Tibial artery (tissue), 4 donors: ENCODE measurements at regions not wholly inside any gene's neighbourhood (a gene's known extent, or its start where the extent isn't known, plus 50 kb on each side); places are given as distances from the start of the nearest gene placed in this dataset.

Experiments used
- DNase-seq, 2 donors: peaks; one replicate each; pipeline ENCODE4 v3.0.0-alpha.2; 2019
- H3K27ac ChIP-seq, 2 donors: fragments of 200-600 bp; sonication (generic) in 1 of 2; 1 replicate in 1 of 2; 2 replicates in 1 of 2; pipeline ENCODE4 v1.5.1; 2018 to 2019; ENCODE audit warnings: mild to moderate bottlenecking in 1 of 2
- H3K27me3 ChIP-seq, 2 donors: fragments of 200-600 bp; sonication (generic) in 1 of 2; one replicate each; pipeline versions ENCODE4 v1.5.1 to v1.6.0; 2016 to 2019
- H3K36me3 ChIP-seq, 3 donors: fragments of 200-600 bp; sonication (generic) in 2 of 3; one replicate each; pipeline ENCODE4 v1.5.1; 2016 to 2019; ENCODE audit warnings: mild to moderate bottlenecking in 2 of 3
- H3K4me1 ChIP-seq, 4 donors: fragments of 200-600 bp; sonication (generic) in 2 of 4; 1 replicate in 3 of 4; 2 replicates in 1 of 4; pipeline ENCODE4 v1.5.1; 2016 to 2019
- H3K4me3 ChIP-seq, 2 donors: fragments of 200-600 bp; sonication (generic) in 1 of 2; 1 replicate in 1 of 2; 2 replicates in 1 of 2; pipeline ENCODE4 v1.5.1; 2018 to 2019; ENCODE audit warnings: mild to moderate bottlenecking in 2 of 2
- H3K9me3 ChIP-seq, 3 donors: fragments of 200-600 bp; sonication (generic) in 1 of 3; one replicate each; pipeline ENCODE4 v1.5.1; 2016 to 2019
- CTCF ChIP-seq, 2 experiments: fragments of 200-600 bp in 1 of 2; fragments of 450-650 bp in 1 of 2; IDR thresholded peaks; one replicate each; pipeline ENCODE4 v1.5.1; 2017 to 2019; ENCODE audit warnings: antibody characterized with exemption in 2 of 2, mild to moderate bottlenecking in 1 of 2, moderate library complexity in 1 of 2
- intact Hi-C: fragments of 100-400 bp; cut with DNase I; formaldehyde crosslinking; loops from one replicate; pipeline ENCODE4 v1.15.0; 2023; ENCODE audit warnings: low total_unique reads

- Histone ChIP-seq H3K9me3 (no peaks in the 10 kb centered on the region), H3K4me1 (no peaks in the 10 kb centered on the region), H3K36me3 (no peaks in the 10 kb centered on the region), H3K27ac (no peak overlapping the region), H3K27me3 (no peaks in the 10 kb centered on the region), H3K4me3 (no peak overlapping the region)
- intact Hi-C loops = no loop called here
- DNase-seq = no peak
- no peak for TF ChIP-seq CTCF (IDR thresholded peaks at IDR 0.05)
These were observed 81.4 kb upstream of the EEPD1 start for GRCh38 chr7:36071605-36072004.

GRCh38 chr7:36072620-36073019 lies 80.4 kb upstream of the EEPD1 start:
- H3K36me3 ChIP-seq = no peaks in the 10 kb centered on the region
- H3K9me3 ChIP-seq = no peaks in the 10 kb centered on the region
- H3K27me3 ChIP-seq = no peaks in the 10 kb centered on the region
- no peak overlapping the region for H3K4me3 ChIP-seq
- intact Hi-C loops = no loop called here
- H3K27ac ChIP-seq = no peak overlapping the region
- DNase-seq = no peak
- no peak for TF ChIP-seq CTCF (IDR thresholded peaks at IDR 0.05)
- no peaks in the 10 kb centered on the region for H3K4me1 ChIP-seq

DNA sequence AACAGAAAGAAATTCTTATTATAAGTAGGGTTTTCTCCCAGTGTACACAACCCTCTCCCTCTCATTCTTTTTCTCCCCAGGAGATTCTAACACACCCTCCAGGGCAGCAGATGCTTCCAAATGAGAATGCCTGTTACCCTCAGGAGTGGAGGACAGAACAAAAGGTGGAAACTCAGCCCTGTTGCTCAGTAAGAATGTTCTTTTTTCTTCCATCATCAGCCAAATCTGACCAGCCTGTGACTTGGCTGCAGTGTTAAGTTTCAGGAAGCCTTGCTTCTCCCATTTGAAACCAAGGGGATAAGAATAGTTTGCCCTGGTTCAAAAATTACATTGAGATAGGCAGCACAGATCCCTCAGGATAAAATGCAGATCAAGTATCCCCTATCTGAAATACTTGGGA lies 77.5 kb upstream of the EEPD1 start:
- intact Hi-C loops = no loop called here

GRCh38 chr7:36076074-36076473 lies 77.0 kb upstream of the EEPD1 start:
- H3K27ac ChIP-seq = no peak overlapping the region
- no peaks in the 10 kb centered on the region for H3K4me1 ChIP-seq
- TF ChIP-seq CTCF (IDR thresholded peaks at IDR 0.05) = no peak
- intact Hi-C loops = no loop called here
- no peak for DNase-seq
- no peaks in the 10 kb centered on the region for H3K9me3 ChIP-seq
- no peak overlapping the region for H3K4me3 ChIP-seq
- H3K36me3 ChIP-seq = no peaks in the 10 kb centered on the region
- no peaks in the 10 kb centered on the region for H3K27me3 ChIP-seq

More for the DNA sequence above, 77.5 kb upstream of the EEPD1 start:
- Histone ChIP-seq H3K27ac (no peak overlapping the region), H3K27me3 (no peaks in the 10 kb centered on the region), H3K4me3 (no peak overlapping the region), H3K36me3 (no peaks in the 10 kb centered on the region), H3K4me1 (no peaks in the 10 kb centered on the region), H3K9me3 (no peaks in the 10 kb centered on the region)
- TF ChIP-seq CTCF (IDR thresholded peaks at IDR 0.05) = no peak
- DNase-seq = no peak

DNA sequence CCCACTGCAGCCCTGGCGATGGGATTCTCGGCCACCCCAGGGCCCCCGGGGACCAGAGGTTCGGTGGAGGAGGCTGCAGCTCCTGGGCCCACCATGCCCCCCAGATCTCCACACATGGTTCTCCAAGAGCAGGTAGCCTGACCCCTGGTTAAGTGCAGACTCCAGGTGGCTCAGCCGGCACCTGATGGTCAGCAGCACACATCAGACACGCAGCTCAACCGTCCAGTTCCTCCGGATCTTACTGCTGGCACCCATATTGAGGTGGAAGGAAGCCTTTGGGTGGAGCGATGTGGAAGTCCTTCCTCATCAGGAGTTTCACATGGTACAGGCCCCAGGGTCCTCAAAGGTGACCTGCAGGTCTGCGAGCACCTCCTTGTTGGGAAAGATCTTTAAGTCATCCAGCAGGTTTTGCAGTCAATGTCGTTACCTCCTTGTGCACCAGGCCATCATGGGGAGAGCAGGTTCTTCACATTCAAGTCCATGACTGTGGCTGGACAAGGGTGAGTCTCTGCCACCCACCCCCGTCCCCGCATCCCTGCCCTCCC lies 74.2 kb upstream of the EEPD1 start:
- no peaks in the 10 kb centered on the region for H3K36me3 ChIP-seq
- intact Hi-C loops = no loop called here
- no peaks in the 10 kb centered on the region for H3K9me3 ChIP-seq
- H3K27ac ChIP-seq = no peak overlapping the region
- H3K27me3 ChIP-seq = no peaks in the 10 kb centered on the region
- H3K4me1 ChIP-seq = no peaks in the 10 kb centered on the region
- TF ChIP-seq CTCF (IDR thresholded peaks at IDR 0.05) = no peak
- peak in 1 of 2 donors; percentile 42 for DNase-seq
- H3K4me3 ChIP-seq = no peak overlapping the region
